ENCODE measurements at regions not wholly inside any gene's neighbourhood (a gene's known extent, or its start where the extent isn't known, plus 50 kb on each side); places are given as distances from the start of the nearest gene placed in this dataset.

DNA sequence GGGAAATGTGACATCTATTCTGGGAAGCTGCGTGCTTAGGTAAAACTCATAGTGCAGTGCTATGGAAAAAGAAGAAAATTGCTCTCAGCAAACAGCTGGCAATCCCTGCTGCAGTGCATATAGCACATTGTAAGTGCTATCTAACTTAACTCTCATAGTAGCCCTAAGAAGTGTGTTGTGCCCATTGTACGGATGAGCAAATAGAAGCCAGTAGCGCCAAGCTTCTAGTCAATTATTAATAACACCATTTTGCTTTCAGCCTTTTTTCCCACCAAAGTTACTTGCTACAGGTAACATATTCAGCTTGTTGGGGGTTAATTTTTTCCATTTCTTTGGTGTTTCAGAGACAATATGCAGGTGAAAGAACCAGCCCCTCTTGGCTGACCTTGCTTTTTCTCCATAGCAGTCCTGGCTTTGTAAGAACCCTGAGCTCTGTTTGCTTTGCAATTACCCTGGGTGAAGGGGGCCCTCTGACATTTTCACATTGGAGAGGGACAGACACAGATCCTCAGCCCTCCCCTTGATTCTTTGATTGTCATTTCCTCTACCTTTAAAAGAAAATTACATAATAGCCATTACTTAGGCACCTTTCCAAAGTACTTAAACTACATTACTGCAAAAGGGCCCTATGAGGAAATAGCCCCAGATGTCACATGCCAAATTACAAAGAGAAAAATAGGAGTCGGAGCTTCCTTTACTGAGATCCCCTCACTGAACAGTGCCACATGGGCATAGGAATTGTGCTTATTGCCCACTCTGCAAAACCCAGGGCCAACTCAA lies 576.2 kb upstream of the TBX3 start:
- POLR2A ChIA-PET = no interaction called here
- no peaks in the 10 kb centered on the region for H3K36me3 Mint-ChIP-seq (ENCODE audit: low read depth)
- no peaks in the 10 kb centered on the region for H3K4me1 Mint-ChIP-seq (ENCODE audit: low read depth)
- no peaks in the 10 kb centered on the region for H3K9me3 Mint-ChIP-seq
- no peaks in the 10 kb centered on the region for H3K27me3 Mint-ChIP-seq
- ATAC-seq = no peak
- intact Hi-C loops (cut with micrococcal nuclease) = no loop called here
- H3K27ac Mint-ChIP-seq = no peak overlapping the region
- CTCF ChIA-PET = interaction anchor here (1.1 kb wide), 1 partner anchor 10 kb away, joined by 3 read pairs; no protein-coding TSS in a partner anchor
- H3K4me3 Mint-ChIP-seq = no peak overlapping the region
- DNase-seq = no peak
- TF ChIP-seq, protein P1, sequence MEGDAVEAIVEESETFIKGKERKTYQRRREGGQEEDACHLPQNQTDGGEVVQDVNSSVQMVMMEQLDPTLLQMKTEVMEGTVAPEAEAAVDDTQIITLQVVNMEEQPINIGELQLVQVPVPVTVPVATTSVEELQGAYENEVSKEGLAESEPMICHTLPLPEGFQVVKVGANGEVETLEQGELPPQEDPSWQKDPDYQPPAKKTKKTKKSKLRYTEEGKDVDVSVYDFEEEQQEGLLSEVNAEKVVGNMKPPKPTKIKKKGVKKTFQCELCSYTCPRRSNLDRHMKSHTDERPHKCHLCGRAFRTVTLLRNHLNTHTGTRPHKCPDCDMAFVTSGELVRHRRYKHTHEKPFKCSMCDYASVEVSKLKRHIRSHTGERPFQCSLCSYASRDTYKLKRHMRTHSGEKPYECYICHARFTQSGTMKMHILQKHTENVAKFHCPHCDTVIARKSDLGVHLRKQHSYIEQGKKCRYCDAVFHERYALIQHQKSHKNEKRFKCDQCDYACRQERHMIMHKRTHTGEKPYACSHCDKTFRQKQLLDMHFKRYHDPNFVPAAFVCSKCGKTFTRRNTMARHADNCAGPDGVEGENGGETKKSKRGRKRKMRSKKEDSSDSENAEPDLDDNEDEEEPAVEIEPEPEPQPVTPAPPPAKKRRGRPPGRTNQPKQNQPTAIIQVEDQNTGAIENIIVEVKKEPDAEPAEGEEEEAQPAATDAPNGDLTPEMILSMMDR (IDR thresholded peaks at IDR 0.05) = no peak

DNA sequence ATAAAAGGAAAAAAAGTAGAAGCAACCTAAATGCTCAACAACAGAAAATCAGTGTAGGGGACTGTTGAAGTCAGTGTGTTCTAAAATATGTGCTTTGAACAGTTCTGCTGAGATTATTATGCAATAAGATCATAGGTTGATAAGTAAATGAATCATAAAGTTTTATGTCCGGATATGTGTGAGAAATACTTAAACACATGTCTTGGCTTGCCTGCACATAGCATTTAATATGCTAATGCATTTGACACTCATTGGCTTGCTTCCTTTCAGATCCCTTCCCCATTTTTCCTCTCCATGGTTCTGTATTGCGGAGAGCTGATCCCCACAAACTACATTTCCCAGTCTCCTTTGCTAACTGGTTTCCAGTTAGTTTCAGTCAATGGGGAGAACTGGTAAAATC lies 573.8 kb upstream of the TBX3 start:
- intact Hi-C loops (cut with micrococcal nuclease) = no loop called here
- no peak for DNase-seq
- Mint-ChIP-seq H3K9me3 (no peaks in the 10 kb centered on the region), H3K27ac (no peak overlapping the region), H3K36me3 (ENCODE audit: low read depth) (no peaks in the 10 kb centered on the region), H3K4me3 (no peak overlapping the region), H3K27me3 (no peaks in the 10 kb centered on the region), H3K4me1 (ENCODE audit: low read depth) (no peaks in the 10 kb centered on the region)
- ChIA-PET POLR2A (no interaction called here), CTCF (no interaction called here)
- no peak for ATAC-seq
- TF ChIP-seq, protein P1 (IDR thresholded peaks at IDR 0.05) = no peak

DNA sequence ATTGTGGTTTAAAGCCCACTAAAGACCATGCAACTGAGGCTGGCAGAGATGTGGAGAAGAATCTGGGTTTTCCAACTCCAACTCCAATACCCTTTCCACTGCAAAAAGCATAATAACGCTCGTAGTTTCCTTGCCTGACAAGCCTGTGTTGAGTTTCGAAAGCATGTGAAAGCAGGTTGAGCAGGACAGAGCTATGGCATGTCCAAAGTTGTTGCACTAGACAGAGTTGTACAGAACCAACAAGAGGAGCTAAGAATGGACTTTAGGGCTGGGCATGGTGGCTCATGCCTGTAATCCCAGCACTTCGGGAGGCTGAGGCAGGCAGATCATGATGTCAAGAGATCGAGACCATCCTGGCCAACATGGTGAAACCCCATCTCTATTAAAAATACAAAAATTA lies 572.0 kb upstream of the TBX3 start:
- H3K4me1 Mint-ChIP-seq (ENCODE audit: low read depth) = no peaks in the 10 kb centered on the region
- CTCF ChIA-PET = no interaction called here
- H3K27me3 Mint-ChIP-seq = no peaks in the 10 kb centered on the region
- H3K27ac Mint-ChIP-seq = no peak overlapping the region
- peaks cover 4% of the 10 kb centered on the region for H3K9me3 Mint-ChIP-seq
- intact Hi-C loops (cut with micrococcal nuclease) = no loop called here
- TF ChIP-seq, protein P1 (IDR thresholded peaks at IDR 0.05) = no peak
- no peak for DNase-seq
- POLR2A ChIA-PET = no interaction called here
- no peaks in the 10 kb centered on the region for H3K36me3 Mint-ChIP-seq (ENCODE audit: low read depth)
- no peak overlapping the region for H3K4me3 Mint-ChIP-seq
- no peak for ATAC-seq

DNA sequence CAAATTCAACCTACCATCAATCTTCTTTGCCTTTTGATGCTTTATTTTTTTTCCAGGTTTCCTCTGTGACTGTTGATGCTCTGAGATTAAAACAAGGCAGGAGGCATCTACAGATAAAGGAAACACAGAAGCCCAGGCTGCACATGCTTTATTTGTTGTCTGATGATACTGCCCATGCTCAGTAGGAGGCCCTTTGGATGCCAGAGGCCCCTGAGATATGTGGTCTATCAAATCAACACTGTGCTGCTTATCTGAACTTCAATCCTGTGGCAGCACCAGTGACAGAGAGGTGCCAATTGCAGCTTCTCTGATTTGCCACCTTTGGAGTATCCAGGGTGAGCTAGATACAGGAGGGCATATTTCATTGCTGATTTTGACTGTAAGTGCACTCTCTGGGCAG lies 571.3 kb upstream of the TBX3 start:
- Mint-ChIP-seq H3K27me3 (no peaks in the 10 kb centered on the region), H3K4me3 (no peak overlapping the region), H3K27ac (no peak overlapping the region), H3K4me1 (ENCODE audit: low read depth) (no peaks in the 10 kb centered on the region), H3K9me3 (peaks cover 4% of the 10 kb centered on the region), H3K36me3 (ENCODE audit: low read depth) (no peaks in the 10 kb centered on the region)
- TF ChIP-seq, protein P1 (IDR thresholded peaks at IDR 0.05) = no peak
- intact Hi-C loops (cut with micrococcal nuclease) = no loop called here
- no peak for DNase-seq
- ATAC-seq = no peak
- ChIA-PET CTCF (no interaction called here), POLR2A (no interaction called here)

DNA sequence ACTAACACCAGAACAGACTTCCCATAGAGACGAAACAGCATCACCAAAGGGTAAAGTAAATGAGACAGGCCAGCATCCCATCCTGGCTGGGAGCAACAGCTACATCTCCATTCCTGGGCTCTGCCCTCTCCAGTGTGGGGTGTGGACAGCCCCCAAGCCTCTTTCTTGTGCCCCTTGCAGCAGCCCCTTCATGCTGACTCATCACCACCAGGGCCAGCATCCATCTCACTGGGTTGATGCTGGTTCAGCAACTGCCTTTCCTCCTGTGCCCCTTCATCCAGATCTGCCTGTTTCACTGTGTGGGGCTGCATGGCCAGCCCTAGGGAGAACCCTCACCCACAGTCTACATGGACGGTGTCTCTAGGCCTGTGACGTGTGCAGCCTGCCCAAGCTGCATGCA lies 569.1 kb upstream of the TBX3 start:
- no peak for ATAC-seq
- TF ChIP-seq, protein P1 (IDR thresholded peaks at IDR 0.05) = no peak

More for the DNA sequence above, 569.1 kb upstream of the TBX3 start:
- no peaks in the 10 kb centered on the region for H3K4me1 Mint-ChIP-seq (ENCODE audit: low read depth)
- peaks cover 4% of the 10 kb centered on the region for H3K9me3 Mint-ChIP-seq
- H3K27me3 Mint-ChIP-seq = no peaks in the 10 kb centered on the region
- H3K36me3 Mint-ChIP-seq (ENCODE audit: low read depth) = no peaks in the 10 kb centered on the region
- POLR2A ChIA-PET = no interaction called here
- CTCF ChIA-PET = no interaction called here
- no peak for DNase-seq
- H3K27ac Mint-ChIP-seq = no peak overlapping the region
- intact Hi-C loops (cut with micrococcal nuclease) = no loop called here
- no peak overlapping the region for H3K4me3 Mint-ChIP-seq

All from activated CD8-positive, alpha-beta T cell treated with anti-CD3 and anti-CD28 coated beads for 36 hours (primary cell).